OCI-LY3 (cell line): ENCODE measurements at regions not wholly inside any gene's neighbourhood (a gene's known extent, or its start where the extent isn't known, plus 50 kb on each side); places are given as distances from the start of the nearest gene placed in this dataset.
"Not testable (repeated sequence)": the region's sequence is repeated elsewhere in the genome, so short reads cannot be mapped to it uniquely, and the experiment has no call there.

Experiments used
- CTCF ChIP-seq: fragments of 200-600, 300-600 bp; sonication (generic); IDR thresholded peaks from 2 replicates; pipeline ENCODE4 v1.5.1; 2014; ENCODE audit warnings: antibody characterized with exemption, low read length, low read depth
- EZH2phosphoT487 ChIP-seq: fragments of 200-600 bp; shearing (Covaris generic); IDR thresholded peaks from 2 replicates; pipeline ENCODE4 v1.6.1; 2018; ENCODE audit warnings: antibody characterized with exemption, mixed run types, low read depth

GRCh38 chr2:90237923-90238361 is 1546.5 kb downstream of the RPIA start:
- peak; percentile 42 for TF ChIP-seq CTCF
- TF ChIP-seq EZH2phosphoT487 = not testable (repeated sequence)
